ENCODE measurements at regions not wholly inside any gene's neighbourhood (a gene's known extent, or its start where the extent isn't known, plus 50 kb on each side); places are given as distances from the start of the nearest gene placed in this dataset.

DNA sequence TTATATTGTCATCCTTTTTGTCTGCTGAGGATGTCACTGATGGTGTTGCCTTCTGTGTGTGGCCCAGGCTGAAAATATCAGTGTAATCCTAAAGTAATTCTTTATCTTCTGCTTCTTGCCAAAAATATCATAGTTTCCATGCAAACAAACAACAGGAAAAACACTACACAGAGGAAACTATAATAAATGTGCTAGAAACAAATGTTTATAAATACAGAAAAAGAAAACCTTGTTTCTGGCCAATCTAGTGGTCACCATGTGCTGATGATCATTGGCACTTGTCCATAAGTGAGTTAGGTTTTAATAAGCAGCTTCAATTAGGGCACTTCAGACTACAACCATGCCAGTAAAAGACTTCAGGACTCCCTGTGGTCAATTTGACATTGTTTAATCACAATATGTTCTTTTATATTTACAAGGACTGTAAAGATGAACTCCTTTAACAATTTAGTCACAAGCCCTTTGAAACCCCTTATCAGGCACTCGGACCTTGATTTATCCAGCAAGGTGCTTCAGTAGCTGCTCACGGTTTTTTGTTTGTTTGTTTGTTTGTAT lies 124.8 kb downstream of the TMTC3 start:
- Histone ChIP-seq H3K27me3 (no peaks in the 10 kb centered on the region), H3K4me3 (no peak overlapping the region), H3K36me3 (no peaks in the 10 kb centered on the region), H3K9me3 (no peaks in the 10 kb centered on the region), H3K27ac (no peak overlapping the region), H3K4me1 (no peaks in the 10 kb centered on the region)
- TF ChIP-seq CTCF (IDR thresholded peaks at IDR 0.05) (no peak), POLR2A (IDR thresholded peaks at IDR 0.05) (no peak)
- no peak for DNase-seq

DNA sequence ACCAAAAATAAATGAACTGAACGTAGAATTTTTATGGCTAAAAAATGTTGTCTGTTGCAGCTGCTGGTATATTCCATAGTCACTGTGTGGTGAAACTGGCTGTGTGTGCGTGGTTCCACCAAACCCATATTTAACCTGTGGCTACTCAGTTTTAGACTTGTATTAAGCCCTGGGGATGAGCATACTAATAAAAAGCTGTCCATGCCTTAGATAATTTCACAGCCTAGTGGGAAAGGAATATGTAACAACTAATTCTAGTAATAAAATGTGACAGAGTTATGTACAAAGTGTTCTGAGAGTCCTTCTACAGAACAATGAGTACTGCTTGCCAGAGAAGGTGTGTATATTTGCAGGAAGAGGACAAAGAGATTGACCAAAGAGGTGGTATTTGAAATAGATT lies 125.5 kb downstream of the TMTC3 start:
- no peak overlapping the region for H3K4me3 ChIP-seq
- no peak overlapping the region for H3K27ac ChIP-seq
- TF ChIP-seq CTCF (IDR thresholded peaks at IDR 0.05) (no peak), POLR2A (IDR thresholded peaks at IDR 0.05) (no peak)
- DNase-seq = no peak
- no peaks in the 10 kb centered on the region for H3K36me3 ChIP-seq
- no peaks in the 10 kb centered on the region for H3K27me3 ChIP-seq
- H3K9me3 ChIP-seq = no peaks in the 10 kb centered on the region
- no peaks in the 10 kb centered on the region for H3K4me1 ChIP-seq

- H3K36me3 ChIP-seq = no peaks in the 10 kb centered on the region
- no peaks in the 10 kb centered on the region for H3K9me3 ChIP-seq
- DNase-seq = no peak
- no peak overlapping the region for H3K27ac ChIP-seq
- H3K27me3 ChIP-seq = no peaks in the 10 kb centered on the region
- no peaks in the 10 kb centered on the region for H3K4me1 ChIP-seq
- H3K4me3 ChIP-seq = no peak overlapping the region
- TF ChIP-seq POLR2A (IDR thresholded peaks at IDR 0.05) (no peak), CTCF (IDR thresholded peaks at IDR 0.05) (no peak)
These were observed 130.3 kb downstream of the TMTC3 start for GRCh38 chr12:88272456-88272855.

- no peaks in the 10 kb centered on the region for H3K4me1 ChIP-seq
- TF ChIP-seq POLR2A (IDR thresholded peaks at IDR 0.05) = no peak
- TF ChIP-seq CTCF (IDR thresholded peaks at IDR 0.05) = no peak
- no peaks in the 10 kb centered on the region for H3K9me3 ChIP-seq
- no peak for DNase-seq
- no peak overlapping the region for H3K27ac ChIP-seq
- no peaks in the 10 kb centered on the region for H3K27me3 ChIP-seq
- H3K36me3 ChIP-seq = no peaks in the 10 kb centered on the region
- no peak overlapping the region for H3K4me3 ChIP-seq
These were observed 131.3 kb downstream of the TMTC3 start for GRCh38 chr12:88273450-88273849.

DNA sequence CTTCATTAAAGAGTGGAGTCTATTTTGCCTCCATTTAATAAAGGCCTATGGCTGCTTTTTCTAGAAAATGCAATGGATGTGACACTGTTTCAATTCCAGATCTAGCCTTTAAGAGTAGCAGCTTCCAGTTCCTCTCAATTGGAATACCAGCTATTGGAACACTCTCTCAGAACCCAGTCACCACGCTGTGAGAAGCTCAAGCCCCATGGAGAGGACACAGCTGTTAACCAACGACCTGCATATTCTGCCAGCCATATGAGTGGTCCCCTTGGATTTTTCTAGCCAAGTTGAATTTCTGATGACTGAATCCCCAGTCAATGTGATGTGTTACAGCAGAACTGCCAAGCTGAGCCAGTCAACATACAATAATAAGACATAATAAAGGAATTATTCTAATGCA lies 131.8 kb downstream of the TMTC3 start:
- H3K27me3 ChIP-seq = no peaks in the 10 kb centered on the region
- H3K27ac ChIP-seq = no peak overlapping the region
- TF ChIP-seq POLR2A (IDR thresholded peaks at IDR 0.05) = no peak
- TF ChIP-seq CTCF (IDR thresholded peaks at IDR 0.05) = no peak
- H3K4me3 ChIP-seq = no peak overlapping the region
- H3K9me3 ChIP-seq = no peaks in the 10 kb centered on the region
- DNase-seq = no peak
- no peaks in the 10 kb centered on the region for H3K4me1 ChIP-seq
- no peaks in the 10 kb centered on the region for H3K36me3 ChIP-seq
